ENCODE measurements at regions not wholly inside any gene's neighbourhood (a gene's known extent, or its start where the extent isn't known, plus 50 kb on each side); places are given as distances from the start of the nearest gene placed in this dataset.

GRCh38 chr16:73337373-73338296 lies 289.7 kb upstream of the ZFHX3 start:
- TF ChIP-seq REST (IDR thresholded peaks at IDR 0.05; ENCODE audit: unreplicated experiment) (no peak), CTCF (conservative IDR thresholded peaks at IDR 0.05; ENCODE audit: low read depth in 2 of 2) (no peak), POLR2AphosphoS5 (IDR thresholded peaks at IDR 0.05; ENCODE audit: low read depth) (no peak), CREB1 (CRISPR knock-in tag; IDR thresholded peaks at IDR 0.05; ENCODE audit: low read depth) (no peak), JUNB (IDR thresholded peaks at IDR 0.05; ENCODE audit: unreplicated experiment) (no peak), EZH2 (IDR thresholded peaks at IDR 0.05; ENCODE audit: low read depth, unreplicated experiment) (no peak), ZNF114 (CRISPR knock-in tag; IDR thresholded peaks at IDR 0.05) (no peak), NANOG (IDR thresholded peaks at IDR 0.05; ENCODE audit: borderline replicate concordance) (no peak), EZH2phosphoT487 (IDR thresholded peaks at IDR 0.05; ENCODE audit: unreplicated experiment) (no peak), ZNF462 (CRISPR knock-in tag; IDR thresholded peaks at IDR 0.05) (no peak), ETS1 (IDR thresholded peaks at IDR 0.05) (no peak)
